Nephron (organoid): ENCODE measurements at regions not wholly inside any gene's neighbourhood (a gene's known extent, or its start where the extent isn't known, plus 50 kb on each side); places are given as distances from the start of the nearest gene placed in this dataset.
"Not testable (repeated sequence)": the region's sequence is repeated elsewhere in the genome, so short reads cannot be mapped to it uniquely, and the experiment has no call there.

ENCODE experiments used
- H3K27ac Mint-ChIP-seq, 3 experiments: 2 replicates each; pipeline ENCODE4 v1.8.0; 2020; ENCODE audit warnings: mixed read lengths in 3 of 3, mild to moderate bottlenecking in 2 of 3, moderate library complexity in 1 of 3
- H3K27me3 Mint-ChIP-seq: 2 replicates; pipeline ENCODE4 v1.8.0; 2021; ENCODE audit warnings: low read depth, mild to moderate bottlenecking, moderate library complexity, mixed read lengths
- H3K36me3 Mint-ChIP-seq: 2 replicates; pipeline ENCODE4 v1.8.0; 2020; ENCODE audit warnings: low read depth, mixed read lengths
- H3K4me1 Mint-ChIP-seq: 2 replicates; pipeline ENCODE4 v1.8.0; 2020; ENCODE audit warnings: mixed read lengths
- H3K4me3 Mint-ChIP-seq, 3 experiments: 2 replicates each; pipeline ENCODE4 v1.8.0; 2020; ENCODE audit warnings: mild to moderate bottlenecking in 3 of 3, mixed read lengths in 3 of 3, moderate library complexity in 2 of 3
- H3K9me3 Mint-ChIP-seq: 2 replicates; pipeline ENCODE4 v1.8.0; 2020; ENCODE audit warnings: mixed read lengths
- CTCF ChIP-seq, 3 experiments: fragments of 200-600 bp; sonication (generic); IDR thresholded peaks; one replicate each; pipeline ENCODE4 v1.5.0; 2021; ENCODE audit warnings: antibody characterized with exemption in 3 of 3; ENCODE audit not compliant: unreplicated experiment in 3 of 3

DNA sequence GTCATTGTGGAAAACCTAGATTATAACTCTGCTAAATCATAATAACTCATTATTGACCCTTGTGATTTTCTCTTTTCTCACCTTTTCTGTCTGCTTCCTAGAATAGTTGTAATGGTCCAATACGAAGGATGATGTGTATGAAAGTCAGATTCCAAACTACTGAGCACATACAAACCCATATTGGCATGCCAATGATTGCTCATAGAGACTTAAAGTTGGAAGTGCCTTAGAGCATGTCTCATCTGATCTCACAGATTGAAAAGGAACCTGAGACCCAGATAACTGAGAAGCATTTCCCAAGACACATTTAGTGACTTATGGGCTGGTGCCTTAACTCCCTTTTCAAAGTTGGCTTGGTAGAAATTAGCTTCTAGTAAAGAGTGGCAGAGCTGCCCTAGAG, 594.3 kb downstream of the REEP3 start:
- TF ChIP-seq CTCF (IDR thresholded peaks at IDR 0.05; ENCODE audit: unreplicated experiment in 3 of 3) = no peak
- peaks cover 6% of the 10 kb centered on the region for H3K9me3 Mint-ChIP-seq
- no peaks in the 10 kb centered on the region for H3K4me1 Mint-ChIP-seq
- no peak overlapping the region for H3K4me3 Mint-ChIP-seq
- H3K27me3 Mint-ChIP-seq = peaks cover 9% of the 10 kb centered on the region
- H3K36me3 Mint-ChIP-seq = peaks cover 4% of the 10 kb centered on the region
- H3K27ac Mint-ChIP-seq = no peak overlapping the region

- Mint-ChIP-seq H3K9me3 (peaks cover 6% of the 10 kb centered on the region), H3K27me3 (peaks cover 9% of the 10 kb centered on the region), H3K4me1 (no peaks in the 10 kb centered on the region), H3K36me3 (peaks cover 4% of the 10 kb centered on the region), H3K27ac (no peak overlapping the region), H3K4me3 (no peak overlapping the region)
- peak; percentile 33 to 58 (median 49) for TF ChIP-seq CTCF (IDR thresholded peaks at IDR 0.05; ENCODE audit: unreplicated experiment in 3 of 3)
These were observed 594.9 kb downstream of the REEP3 start for GRCh38 chr10:64115908-64116643.

DNA sequence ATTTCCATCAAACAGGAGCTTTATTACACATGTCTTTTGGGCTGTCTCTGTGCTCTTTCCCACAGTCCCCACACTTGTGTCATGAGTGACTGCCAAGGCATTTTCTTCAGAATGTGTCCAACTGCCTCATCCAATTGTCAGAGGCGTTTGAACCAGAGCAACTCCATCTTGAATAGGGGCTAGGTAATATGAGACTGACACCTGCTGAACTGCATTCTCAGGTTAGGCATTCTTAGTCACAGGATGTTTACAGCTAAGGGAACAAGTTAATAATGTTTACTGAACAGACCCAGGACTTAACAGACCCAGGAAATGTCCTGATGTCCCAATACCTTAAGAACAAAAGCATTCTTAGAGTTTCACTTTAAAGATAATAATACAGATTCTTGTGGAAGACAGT, 595.5 kb downstream of the REEP3 start:
- Mint-ChIP-seq H3K9me3 (peaks cover 6% of the 10 kb centered on the region), H3K4me1 (no peaks in the 10 kb centered on the region), H3K4me3 (no peak overlapping the region), H3K27ac (no peak overlapping the region), H3K27me3 (peaks cover 9% of the 10 kb centered on the region), H3K36me3 (peaks cover 4% of the 10 kb centered on the region)
- no peak for TF ChIP-seq CTCF (IDR thresholded peaks at IDR 0.05; ENCODE audit: unreplicated experiment in 3 of 3)

- Mint-ChIP-seq H3K27ac (no peak overlapping the region), H3K4me1 (no peaks in the 10 kb centered on the region), H3K4me3 (no peak overlapping the region), H3K36me3 (peaks cover 4% of the 10 kb centered on the region), H3K9me3 (peaks cover 6% of the 10 kb centered on the region), H3K27me3 (peaks cover 9% of the 10 kb centered on the region)
- TF ChIP-seq CTCF (IDR thresholded peaks at IDR 0.05; ENCODE audit: unreplicated experiment in 3 of 3) = no peak
These were observed 597.5 kb downstream of the REEP3 start for GRCh38 chr10:64118736-64119135.

GRCh38 chr10:64120301-64120980, 599.2 kb downstream of the REEP3 start:
- not testable (repeated sequence) for H3K27me3 Mint-ChIP-seq, H3K36me3 Mint-ChIP-seq, H3K4me1 Mint-ChIP-seq, H3K9me3 Mint-ChIP-seq
- peak overlapping the region in 1 of 3 experiments; percentile 5 for H3K4me3 Mint-ChIP-seq
- peak overlapping the region in 1 of 3 experiments; percentile 45 for H3K27ac Mint-ChIP-seq

DNA sequence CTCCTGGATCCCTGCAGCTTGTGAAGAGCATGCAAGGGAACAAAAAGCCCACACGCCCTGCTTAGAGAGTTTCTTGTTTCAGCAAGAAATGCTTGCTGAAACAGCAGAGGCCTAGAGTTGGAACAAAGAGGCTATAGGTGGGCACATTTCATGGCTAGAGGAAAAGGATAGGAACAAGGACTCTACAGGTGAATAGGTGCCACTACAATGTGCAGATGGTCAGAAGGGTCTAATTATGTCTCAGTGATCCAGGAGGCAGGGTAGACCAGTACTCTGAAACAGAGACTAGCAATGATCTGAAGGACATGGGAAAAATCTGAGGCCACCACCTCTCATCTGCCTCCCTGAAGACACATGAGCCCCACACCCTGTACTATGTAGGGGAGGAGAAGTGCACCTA, 609.0 kb downstream of the REEP3 start:
- no peak for TF ChIP-seq CTCF (IDR thresholded peaks at IDR 0.05; ENCODE audit: unreplicated experiment in 3 of 3)
- Mint-ChIP-seq H3K36me3 (no peaks in the 10 kb centered on the region), H3K27me3 (peaks cover 4% of the 10 kb centered on the region), H3K27ac (no peak overlapping the region), H3K9me3 (peaks cover 9% of the 10 kb centered on the region), H3K4me3 (no peak overlapping the region), H3K4me1 (no peaks in the 10 kb centered on the region)
